SK-N-SH (cell line): ENCODE measurements at regions not wholly inside any gene's neighbourhood (a gene's known extent, or its start where the extent isn't known, plus 50 kb on each side); places are given as distances from the start of the nearest gene placed in this dataset.

Experiments used
- CTCF ChIA-PET: fragments of 300-600, 350-600 bp; formaldehyde crosslinking; extraction: SDS; loops from one replicate; lab custom pipeline; 2021; lab: Yijun Ruan, JAX
- POLR2A ChIA-PET: fragments of 350-600 bp; sonication (Branson Sonifier 250); formaldehyde crosslinking; extraction: SDS; loops from one replicate; lab custom pipeline; 2020; ENCODE audit warnings: antibody characterized with exemption, inconsistent platforms; lab: Yijun Ruan, JAX
- DNase-seq: peaks from one replicate; pipeline ENCODE4 v3.0.0; 2012
- H2AFZ ChIP-seq: fragments of 200-600 bp; sonication (generic); 2 replicates; pipeline ENCODE4 v1.8.1; 2016; ENCODE audit warnings: antibody characterized with exemption, mild to moderate bottlenecking, low read depth
- H3F3A ChIP-seq: fragments of 200-600 bp; sonication (generic); replicated peaks from 2 replicates; pipeline ENCODE3; 2016; ENCODE audit warnings: antibody characterized with exemption, mild to moderate bottlenecking; ENCODE audit not compliant: insufficient read depth
- H3K27ac ChIP-seq, 2 experiments: fragments of 200-500 bp in 1 of 2; fragments of 200-600 bp in 1 of 2; sonication (Bioruptor generic) in 1 of 2; sonication (generic), shearing (Covaris generic) in 1 of 2; 2 replicates each; pipeline versions ENCODE4 v1.5.1 to v1.6.1; 2014 to 2016; ENCODE audit warnings: low read depth in 2 of 2, inconsistent platforms in 1 of 2, low read length in 1 of 2, mild to moderate bottlenecking in 1 of 2, mixed read lengths in 1 of 2
- H3K27me3 ChIP-seq: fragments of 200-600 bp; sonication (generic), shearing (Covaris generic); 2 replicates; pipeline ENCODE4 v1.6.1; 2016; ENCODE audit warnings: mixed run types; ENCODE audit not compliant: insufficient read depth
- H3K36me3 ChIP-seq, 2 experiments: fragments of 200-500 bp in 1 of 2; fragments of 200-600 bp in 1 of 2; sonication (Bioruptor generic) in 1 of 2; sonication (generic) in 1 of 2; replicated peaks in 1 of 2; 2 replicates each; pipeline versions ENCODE3 to v1.5.1; 2014 to 2016; ENCODE audit warnings: low read length in 1 of 2, mild to moderate bottlenecking in 1 of 2; ENCODE audit not compliant: insufficient read depth in 2 of 2, control insufficient read depth in 1 of 2
- H3K4me1 ChIP-seq, 2 experiments: fragments of 200-500 bp in 1 of 2; fragments of 200-600 bp in 1 of 2; sonication (Bioruptor generic) in 1 of 2; sonication (generic), shearing (Covaris generic) in 1 of 2; 2 replicates each; pipeline versions ENCODE4 v1.5.1 to v1.6.1; 2014 to 2016; ENCODE audit warnings: low read depth in 1 of 2, low read length in 1 of 2, mixed run types in 1 of 2; ENCODE audit not compliant: insufficient read depth in 2 of 2, control insufficient read depth in 1 of 2
- H3K4me2 ChIP-seq: fragments of 200-600 bp; sonication (generic), shearing (Covaris generic); 2 replicates; pipeline ENCODE4 v1.6.1; 2017; ENCODE audit warnings: mixed run types
- H3K4me3 ChIP-seq, 2 experiments: fragments of 200-500 bp in 1 of 2; fragments of 200-600 bp in 1 of 2; sonication (Bioruptor generic) in 1 of 2; sonication (generic), shearing (Covaris generic) in 1 of 2; 2 replicates each; pipeline versions ENCODE4 v1.5.1 to v1.8.1; 2014 to 2016; ENCODE audit warnings: low read depth in 2 of 2, inconsistent platforms in 1 of 2, low read length in 1 of 2, mild to moderate bottlenecking in 1 of 2, mixed read lengths in 1 of 2, moderate library complexity in 1 of 2
- H3K79me2 ChIP-seq: fragments of 200-600 bp; sonication (generic); 2 replicates; pipeline ENCODE4 v1.8.1; 2017; ENCODE audit warnings: mild to moderate bottlenecking; ENCODE audit not compliant: insufficient read depth
- H3K9ac ChIP-seq: fragments of 200-600 bp; sonication (generic); 2 replicates; pipeline ENCODE4 v1.6.1; 2017; ENCODE audit warnings: mixed run types
- H3K9me2 ChIP-seq: fragments of 200-600 bp; sonication (generic); 2 replicates; pipeline ENCODE4 v1.6.1; 2017; ENCODE audit warnings: mixed run types
- H3K9me3 ChIP-seq: fragments of 200-600 bp; sonication (generic); 2 replicates; pipeline ENCODE4 v1.6.1; 2017; ENCODE audit warnings: mixed run types, mild to moderate bottlenecking, moderate library complexity
- H4K20me1 ChIP-seq: fragments of 200-600 bp; sonication (generic); 2 replicates; pipeline ENCODE4 v1.6.1; 2017; ENCODE audit warnings: mild to moderate bottlenecking, mixed run types; ENCODE audit not compliant: insufficient read depth
- CHD2 ChIP-seq: fragments of 150-350 bp; IDR thresholded peaks from 2 replicates; pipeline ENCODE4 v1.6.1; 2018; ENCODE audit warnings: low read length; ENCODE audit not compliant: partially characterized antibody
- CTCF ChIP-seq: fragments of 200-600 bp; sonication (generic); IDR thresholded peaks from 2 replicates; pipeline ENCODE4 v1.6.1; 2017; ENCODE audit warnings: antibody characterized with exemption, mild to moderate bottlenecking, moderate library complexity
- FOXJ3 ChIP-seq: sonication (generic); formaldehyde crosslinking; IDR thresholded peaks from 2 replicates; pipeline ENCODE4 v1.5.1; 2020; ENCODE audit warnings: mild to moderate bottlenecking, missing genetic modification reagents
- FOXM1 ChIP-seq: IDR thresholded peaks from 2 replicates; pipeline ENCODE4 v1.4.0; 2012; ENCODE audit warnings: low read depth, mild to moderate bottlenecking
- GATA2 ChIP-seq: sonication (generic); formaldehyde crosslinking; IDR thresholded peaks from 2 replicates; pipeline ENCODE4 v1.5.0; 2020; ENCODE audit warnings: mild to moderate bottlenecking, missing genetic modification reagents
- JUND ChIP-seq: IDR thresholded peaks from 2 replicates; pipeline ENCODE4 v1.4.0; 2012
- MXI1 ChIP-seq: IDR thresholded peaks from 2 replicates; pipeline ENCODE4 v1.6.1; 2012; ENCODE audit warnings: mild to moderate bottlenecking, low read depth, low read length, improper control_type of control experiment
- NFIC ChIP-seq: IDR thresholded peaks from 2 replicates; pipeline ENCODE4 v1.4.0; 2012; ENCODE audit warnings: borderline replicate concordance
- NRF1 ChIP-seq: IDR thresholded peaks from 2 replicates; pipeline ENCODE4 v1.6.1; 2012; ENCODE audit warnings: low read depth, mild to moderate bottlenecking, low read length
- RCOR1 ChIP-seq: fragments of 150-350 bp; IDR thresholded peaks from 2 replicates; pipeline ENCODE4 v1.6.1; 2017; ENCODE audit warnings: antibody characterized with exemption, low read length
- REST ChIP-seq: IDR thresholded peaks from 2 replicates; pipeline ENCODE4 v1.6.1; 2012; ENCODE audit warnings: mild to moderate bottlenecking, low read depth, low read length, moderate library complexity
- RFX5 ChIP-seq: IDR thresholded peaks from 2 replicates; pipeline ENCODE4 v1.6.1; 2012; ENCODE audit warnings: mild to moderate bottlenecking, improper control_type of control experiment, low read length
- RXRA ChIP-seq: IDR thresholded peaks from 2 replicates; pipeline ENCODE4 v1.4.0; 2012; ENCODE audit warnings: low read depth, mild to moderate bottlenecking, borderline replicate concordance
- SMC3 ChIP-seq: IDR thresholded peaks from 2 replicates; pipeline ENCODE4 v1.6.1; 2012; ENCODE audit warnings: low read depth, low read length, improper control_type of control experiment
- TCF12 ChIP-seq: IDR thresholded peaks from 2 replicates; pipeline ENCODE4 v1.4.0; 2012
- TEAD4 ChIP-seq: IDR thresholded peaks from 2 replicates; pipeline ENCODE4 v1.4.0; 2012; ENCODE audit warnings: mild to moderate bottlenecking, borderline replicate concordance; ENCODE audit not compliant: insufficient read depth
- USF1 ChIP-seq: IDR thresholded peaks from 2 replicates; pipeline ENCODE4 v1.4.0; 2012; ENCODE audit warnings: low read depth, borderline replicate concordance
- YY1 ChIP-seq: IDR thresholded peaks from 2 replicates; pipeline ENCODE4 v1.4.0; 2012; ENCODE audit warnings: low read depth, mild to moderate bottlenecking
- ZBTB33 ChIP-seq: IDR thresholded peaks from 2 replicates; pipeline ENCODE4 v1.4.0; 2012; ENCODE audit warnings: low read depth, borderline replicate concordance
- WGBS: methylation state at CpG from one replicate; pipeline ENCODE4 v1.1.6; 2017; ENCODE audit warnings: low lambda C conversion rate; 5-methylcytosine and 5-hydroxymethylcytosine counted together

DNA sequence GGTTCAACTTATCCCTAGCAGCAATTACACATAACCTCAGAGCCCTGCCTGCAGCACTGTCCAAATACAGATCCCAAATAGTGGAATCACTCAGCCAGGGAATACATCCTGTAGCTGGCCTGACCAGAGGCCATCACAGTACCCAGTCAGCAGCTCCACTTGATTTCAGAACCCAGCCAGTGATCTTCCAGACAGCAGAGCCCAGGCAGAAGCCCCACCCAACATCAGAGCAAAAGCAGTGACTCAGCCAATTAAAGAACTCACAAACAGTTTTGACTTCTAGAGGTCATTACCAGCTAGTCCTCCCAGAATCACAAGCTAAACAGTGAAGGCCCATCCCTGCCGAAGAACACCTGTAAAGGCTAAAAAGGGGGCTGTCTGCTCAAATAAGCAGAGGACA is 118.0 kb upstream of the SRD5A2 start:
- no peaks in the 10 kb centered on the region for H3K9me2 ChIP-seq
- CTCF ChIA-PET, result interaction anchor here (0.6 kb wide), 1 partner anchor 187 kb away, joined by 3 read pairs; no protein-coding TSS in a partner anchor
- H3F3A ChIP-seq, result no peaks in the 10 kb centered on the region
- no peak overlapping the region for H3K4me2 ChIP-seq
- no peak overlapping the region for H2AFZ ChIP-seq
- H3K79me2 ChIP-seq, result no peaks in the 10 kb centered on the region
- no peak overlapping the region for H3K9ac ChIP-seq
- peaks cover 10% of the 10 kb centered on the region; the same call in 1 of the 2 replicates for H3K9me3 ChIP-seq
- DNase-seq, result no peak
- H3K4me1 ChIP-seq, result no peaks in the 10 kb centered on the region
- H3K27ac ChIP-seq, result no peak overlapping the region
- no peaks in the 10 kb centered on the region for H4K20me1 ChIP-seq
- WGBS, result 5% methylated on average over 1 of the region's 1 CpG
- H3K36me3 ChIP-seq, result no peaks in the 10 kb centered on the region
- POLR2A ChIA-PET, result no interaction called here
- TF ChIP-seq FOXM1, result no peak
- TF ChIP-seq SMC3, result no peak
- no peak overlapping the region for H3K4me3 ChIP-seq
- no peaks in the 10 kb centered on the region for H3K27me3 ChIP-seq

DNA sequence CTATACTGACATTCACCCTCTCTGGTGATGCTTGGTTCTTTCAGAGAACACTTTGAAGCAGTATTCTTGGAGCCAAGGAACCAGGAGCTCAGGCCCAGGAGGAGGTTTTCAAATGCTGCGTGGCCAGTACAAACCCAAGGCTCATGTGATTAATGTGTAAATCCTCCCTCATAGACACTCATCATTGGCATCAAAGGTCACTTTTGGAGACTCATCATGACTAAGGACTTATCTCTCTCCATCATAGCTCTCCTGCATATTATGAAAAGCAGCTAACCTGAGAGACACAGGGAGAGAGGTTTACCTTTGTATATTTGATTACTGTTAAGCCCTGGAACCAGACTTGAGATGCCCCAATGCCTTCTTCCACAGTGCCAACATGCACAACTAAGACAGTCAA is 115.3 kb upstream of the SRD5A2 start:
- Histone ChIP-seq H3K36me3 (no peaks in the 10 kb centered on the region), H3K4me1 (no peaks in the 10 kb centered on the region), H3K4me2 (no peak overlapping the region), H4K20me1 (no peaks in the 10 kb centered on the region), H3K4me3 (no peak overlapping the region), H3F3A (no peaks in the 10 kb centered on the region), H3K9me2 (no peaks in the 10 kb centered on the region), H3K9ac (no peak overlapping the region), H3K27ac (no peak overlapping the region), H2AFZ (no peak overlapping the region), H3K9me3 (peaks cover 14% of the 10 kb centered on the region; the same call in 1 of the 2 replicates), H3K79me2 (no peaks in the 10 kb centered on the region)
- DNase-seq, result no peak
- POLR2A ChIA-PET, result no interaction called here
- 0% methylated on average over 1 of the region's 1 CpG for WGBS
- CTCF ChIA-PET, result interaction anchor here (1.1 to 1.8 kb wide), 3 partner anchors 8 to 20 kb away, joined by 4 to 7 read pairs (median 6); no protein-coding TSS in a partner anchor
- TF ChIP-seq RCOR1 (no peak), NFIC (no peak), SMC3 (no peak), JUND (no peak), GATA2 (no peak), REST (no peak), NRF1 (no peak), USF1 (no peak), MXI1 (no peak), RFX5 (no peak), ZBTB33 (no peak), FOXJ3 (CRISPR knock-in tag) (no peak), CHD2 (no peak), TEAD4 (no peak), TCF12 (no peak), YY1 (no peak), CTCF (no peak), RXRA (no peak)
- TF ChIP-seq, all 33 proteins: peak for 0
- H3K27me3 ChIP-seq, result no peaks in the 10 kb centered on the region
